ENCODE measurements at regions not wholly inside any gene's neighbourhood (a gene's known extent, or its start where the extent isn't known, plus 50 kb on each side); places are given as distances from the start of the nearest gene placed in this dataset.
"Not testable (repeated sequence)": the region's sequence is repeated elsewhere in the genome, so short reads cannot be mapped to it uniquely, and the experiment has no call there.

DNA sequence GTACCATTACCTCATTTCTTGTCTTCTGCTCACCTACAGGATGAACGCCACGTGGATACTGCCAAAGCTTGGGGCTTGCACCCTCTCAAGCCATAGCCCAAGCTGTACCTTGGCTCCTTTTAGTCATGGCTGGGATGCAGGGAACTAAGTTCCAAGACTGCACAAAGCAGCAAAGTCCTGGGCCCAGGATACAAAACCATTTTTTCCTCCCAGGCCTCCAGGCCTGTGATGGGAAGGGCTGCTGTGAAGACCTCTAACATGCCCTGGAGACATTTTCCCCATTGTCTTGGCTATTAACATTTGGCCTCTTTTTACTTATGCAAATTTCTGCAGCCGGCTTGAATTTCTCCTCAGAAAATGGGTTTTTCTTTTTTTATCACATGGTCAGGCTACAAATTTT lies 795.1 kb upstream of the VRK2 start:
- not testable (repeated sequence) for DNase-seq (ENCODE audit: low spot score); ATAC-seq

DNA sequence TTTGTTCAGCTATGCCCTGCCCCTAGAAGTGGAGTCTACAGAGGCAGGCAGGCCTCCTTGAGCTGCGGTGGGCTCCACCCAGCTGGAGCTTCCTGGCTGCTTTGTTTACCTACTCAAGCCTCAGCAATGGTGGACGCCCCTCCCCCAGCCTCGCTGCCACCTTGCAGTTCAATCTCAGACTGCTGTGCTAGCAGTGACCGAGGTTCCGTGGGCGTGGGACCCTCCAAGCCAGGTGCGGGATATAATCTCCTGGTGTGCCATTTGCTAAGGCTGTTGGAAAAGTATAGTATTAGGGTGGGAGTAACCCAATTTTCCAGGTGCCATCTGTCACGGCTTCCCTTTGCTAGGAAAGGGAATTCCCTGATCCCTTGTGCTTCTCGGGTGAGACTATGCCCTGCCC lies 770.2 kb upstream of the VRK2 start:
- not testable (repeated sequence) for DNase-seq (ENCODE audit: low spot score); ATAC-seq

DNA sequence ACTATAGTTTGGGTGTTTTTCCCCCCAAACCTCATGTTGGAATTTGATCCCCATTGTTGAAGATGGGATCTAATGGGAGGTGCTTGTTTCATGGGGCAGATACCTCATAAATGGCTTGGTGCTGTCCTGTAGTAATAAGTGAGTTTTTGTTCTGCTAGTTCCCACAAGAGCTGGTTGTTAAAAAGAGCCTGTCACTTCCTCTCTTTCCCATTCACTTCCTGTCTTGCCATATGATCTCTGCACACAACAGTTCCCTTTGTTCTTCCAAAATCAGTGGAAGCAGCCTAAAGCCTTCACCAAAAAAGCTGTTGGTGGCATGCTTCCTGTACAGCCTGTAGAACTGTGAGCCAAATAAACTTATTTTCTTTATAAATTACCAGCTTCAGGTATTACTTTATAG lies 768.2 kb upstream of the VRK2 start:
- DNase-seq (ENCODE audit: low spot score) (no peak), ATAC-seq (no peak)

DNA sequence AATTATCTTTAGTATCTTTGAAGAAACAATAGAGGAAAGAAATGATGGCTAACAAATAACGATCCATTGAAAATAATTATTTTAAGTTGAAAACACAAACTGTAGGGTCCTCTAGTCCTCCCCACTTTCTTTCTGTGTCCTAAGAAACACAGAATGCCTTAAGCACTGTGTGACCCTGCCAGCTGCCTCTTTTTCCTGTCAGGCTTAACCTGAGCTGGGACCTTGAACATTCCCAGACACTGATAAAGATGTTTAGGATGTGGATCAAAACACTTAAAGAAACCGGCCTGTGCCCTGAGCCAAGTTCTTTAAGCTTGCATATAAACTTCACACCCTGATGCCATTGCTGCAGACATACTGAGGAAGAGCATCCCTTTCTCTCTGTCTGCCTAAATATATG lies 755.4 kb upstream of the VRK2 start:
- ATAC-seq (no peak), DNase-seq (ENCODE audit: low spot score) (no peak)

DNA sequence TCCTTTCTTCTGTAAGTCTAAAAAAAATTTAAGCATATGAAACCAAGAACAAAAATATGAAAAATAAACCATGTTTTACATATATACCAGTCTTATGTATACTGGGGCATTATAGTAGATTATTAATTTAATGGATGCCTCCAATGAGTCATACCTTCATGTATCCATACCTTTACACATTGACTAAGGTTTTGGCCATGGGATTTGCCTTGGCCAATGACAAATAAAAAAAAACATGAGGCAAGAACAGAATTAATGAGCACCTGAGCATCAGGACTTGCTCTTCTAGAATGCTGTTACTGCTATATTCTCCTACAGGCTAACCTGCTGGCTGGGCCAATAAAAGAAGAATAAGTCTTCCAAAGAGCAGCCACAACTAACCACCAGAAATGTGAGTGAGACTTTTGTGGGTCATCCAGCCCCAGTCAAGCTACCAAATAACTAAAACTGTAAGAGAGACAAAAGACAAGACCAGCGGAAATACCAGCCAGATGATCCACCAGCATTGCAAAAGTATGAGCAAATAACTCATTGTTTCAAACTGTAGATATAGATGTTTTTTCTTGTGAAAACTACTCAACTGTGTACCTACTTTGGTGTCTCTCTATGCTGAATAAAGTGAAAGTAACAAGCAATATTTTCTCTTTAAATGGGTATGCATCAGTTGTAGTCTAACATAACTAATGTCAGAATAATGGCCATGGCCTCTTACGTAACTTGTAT lies 749.6 kb upstream of the VRK2 start:
- ATAC-seq, result no peak

DNA sequence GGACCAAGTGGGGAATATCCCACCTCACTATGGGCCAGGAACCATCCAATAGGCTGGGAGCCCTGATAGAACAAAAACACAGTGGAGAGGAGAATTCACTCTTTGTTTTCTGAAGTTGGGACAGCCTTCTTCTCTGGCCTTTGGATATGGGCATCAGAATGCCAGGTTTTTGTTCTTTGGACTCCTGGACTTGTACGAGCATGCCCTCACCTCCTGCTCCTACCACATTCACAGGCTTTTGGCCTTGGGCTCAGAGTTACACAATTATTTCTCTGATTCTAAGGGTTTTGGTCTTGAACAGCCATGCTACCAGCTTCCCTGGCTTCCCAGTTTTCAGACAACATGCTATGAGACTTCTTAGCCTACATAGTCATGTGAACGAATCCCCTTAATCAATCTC lies 732.9 kb upstream of the VRK2 start:
- ATAC-seq, result peak; percentile 77
- no peak for DNase-seq (ENCODE audit: low spot score)

More for the DNA sequence above, 749.6 kb upstream of the VRK2 start:
- DNase-seq (ENCODE audit: low spot score), result no peak

DNA sequence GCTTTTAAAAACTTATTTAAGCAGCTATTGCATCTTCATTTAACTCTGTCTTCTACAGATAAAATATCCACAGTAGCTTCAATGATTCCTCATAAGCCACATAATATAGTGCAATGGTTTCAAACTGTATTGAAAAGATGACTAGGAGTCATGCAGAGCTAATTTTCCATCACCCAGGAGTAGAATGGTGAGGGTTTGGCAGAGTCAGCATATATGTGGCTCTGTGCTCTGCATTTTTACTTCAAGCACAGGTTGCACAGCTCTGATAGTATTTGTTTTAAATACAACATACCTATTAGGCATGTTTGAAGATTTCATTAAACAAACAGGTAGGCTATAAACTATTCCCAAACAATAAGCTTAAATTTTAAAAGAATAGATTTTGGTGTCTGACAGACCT lies 731.9 kb upstream of the VRK2 start:
- ATAC-seq, result no peak

DNA sequence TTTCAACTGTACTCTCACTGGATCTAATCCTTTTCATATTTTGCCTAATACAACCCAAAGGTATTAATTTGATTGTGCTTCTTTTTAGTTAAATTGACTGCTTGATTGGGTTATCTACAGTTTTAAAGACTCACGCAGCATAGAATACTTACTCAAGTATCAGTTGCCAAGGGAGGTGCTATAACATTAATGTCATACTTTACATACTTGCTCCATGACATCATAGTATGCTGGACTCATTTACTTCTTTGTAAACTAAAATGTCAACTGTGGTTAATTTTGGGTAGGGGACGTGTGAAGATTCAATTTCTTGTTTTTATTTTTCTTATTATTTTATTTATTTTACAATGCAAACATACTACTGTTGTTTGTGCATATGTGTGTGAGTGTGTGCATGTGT lies 716.2 kb upstream of the VRK2 start:
- ATAC-seq, result no peak

More for the DNA sequence above, 731.9 kb upstream of the VRK2 start:
- DNase-seq (ENCODE audit: low spot score), result no peak

DNA sequence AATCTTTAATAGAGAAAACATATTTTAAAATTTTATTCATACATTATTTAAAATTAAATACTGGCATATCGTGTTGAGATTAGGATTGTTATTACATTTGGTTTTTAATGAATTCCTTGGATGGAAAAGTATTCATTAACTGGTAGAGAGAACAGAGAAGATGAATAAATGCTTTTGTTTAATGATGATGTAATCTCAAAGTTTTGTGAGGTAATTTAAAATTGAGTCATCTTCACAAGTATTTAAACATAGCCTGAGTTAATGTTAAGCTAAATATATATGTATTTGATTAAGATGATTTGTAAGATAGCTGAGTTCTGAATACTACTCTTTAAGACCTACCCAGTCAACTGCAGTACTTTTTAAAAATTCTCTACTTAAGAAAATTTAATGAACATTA lies 713.4 kb upstream of the VRK2 start:
- DNase-seq (ENCODE audit: low spot score), result no peak
- ATAC-seq, result no peak

More for the DNA sequence above, 716.2 kb upstream of the VRK2 start:
- DNase-seq (ENCODE audit: low spot score), result no peak

DNA sequence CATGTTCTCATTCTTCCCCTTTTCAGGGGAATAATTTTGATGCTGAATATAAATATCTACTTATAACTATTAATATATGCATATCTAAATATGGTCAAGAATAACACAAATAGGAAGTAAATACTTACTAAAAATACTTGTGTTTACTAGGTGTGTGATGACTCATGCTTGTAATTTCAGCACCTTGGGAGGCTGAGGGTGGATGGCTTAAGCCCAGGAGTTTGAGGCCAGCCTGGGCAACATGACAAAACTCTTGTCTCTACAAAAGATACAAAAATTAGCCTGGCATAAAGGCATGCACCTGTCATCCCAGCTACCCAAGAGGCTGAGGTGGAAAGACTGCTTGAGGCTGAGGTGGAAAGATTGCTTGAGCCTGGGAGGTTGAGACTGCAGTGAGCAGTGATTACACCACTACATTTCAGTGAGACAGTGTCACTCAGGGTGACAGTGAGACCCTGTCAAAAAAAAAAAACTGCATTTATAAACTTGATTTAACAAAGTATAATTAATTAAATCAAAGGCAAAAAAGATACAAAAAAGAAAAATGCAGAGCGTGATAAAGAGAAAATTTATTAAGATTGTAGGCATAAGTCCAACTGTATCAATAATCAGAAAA lies 703.1 kb upstream of the VRK2 start:
- DNase-seq (ENCODE audit: low spot score) (no peak), ATAC-seq (no peak)

DNA sequence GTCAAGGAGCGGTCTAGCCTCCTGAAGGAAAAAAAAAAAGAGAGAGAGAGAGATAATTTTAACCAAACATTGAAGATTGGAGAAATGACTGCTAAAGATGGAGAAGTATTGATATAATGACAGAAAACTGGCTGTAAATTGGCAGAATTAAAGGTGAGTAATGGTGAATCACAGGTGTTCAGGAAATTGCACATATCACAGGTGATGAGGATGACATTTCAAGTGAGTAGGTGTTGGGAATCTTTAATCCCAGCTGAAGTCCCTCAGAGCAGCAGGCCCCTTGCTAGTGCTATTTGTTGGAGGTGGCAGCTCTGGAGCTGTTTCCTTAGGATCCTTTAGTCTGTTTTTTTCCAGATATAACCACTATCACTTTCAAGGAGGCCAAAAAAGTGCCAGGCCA lies 678.4 kb upstream of the VRK2 start:
- no peak for DNase-seq (ENCODE audit: low spot score)
- no peak for ATAC-seq

DNA sequence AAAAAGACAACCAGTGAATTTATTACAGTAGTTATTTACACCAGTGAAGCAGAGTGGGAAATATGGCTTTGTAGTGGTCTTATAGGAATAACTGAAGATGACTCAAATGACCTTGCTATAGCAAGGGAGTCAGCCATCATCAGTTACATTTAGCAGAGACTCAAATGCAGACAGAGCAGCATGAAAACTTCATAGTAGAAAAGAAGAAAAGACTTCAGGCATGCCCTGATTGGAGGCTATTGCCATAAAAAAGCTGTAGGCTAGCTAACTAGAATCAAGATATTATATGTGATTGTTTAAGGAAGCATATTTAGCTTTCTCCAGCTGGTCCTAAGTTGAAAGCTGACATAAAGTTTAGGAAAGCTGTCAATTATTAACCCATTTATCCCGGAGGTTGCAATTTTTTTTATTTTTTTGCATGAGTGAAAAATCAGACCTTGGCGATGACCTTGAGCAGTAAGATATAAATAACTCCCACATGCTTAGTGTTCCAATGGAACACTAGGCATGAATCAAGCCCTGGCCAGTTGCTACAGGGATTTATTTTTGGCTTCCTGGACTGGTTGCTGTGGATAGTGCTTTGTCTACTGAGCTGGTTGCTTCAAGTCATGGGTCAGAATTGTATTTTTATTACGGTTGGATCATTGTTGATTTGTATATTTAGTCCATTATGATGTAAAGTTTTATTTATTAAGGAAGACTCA lies 675.6 kb upstream of the VRK2 start:
- DNase-seq (ENCODE audit: low spot score) (no peak), ATAC-seq (no peak)

DNA sequence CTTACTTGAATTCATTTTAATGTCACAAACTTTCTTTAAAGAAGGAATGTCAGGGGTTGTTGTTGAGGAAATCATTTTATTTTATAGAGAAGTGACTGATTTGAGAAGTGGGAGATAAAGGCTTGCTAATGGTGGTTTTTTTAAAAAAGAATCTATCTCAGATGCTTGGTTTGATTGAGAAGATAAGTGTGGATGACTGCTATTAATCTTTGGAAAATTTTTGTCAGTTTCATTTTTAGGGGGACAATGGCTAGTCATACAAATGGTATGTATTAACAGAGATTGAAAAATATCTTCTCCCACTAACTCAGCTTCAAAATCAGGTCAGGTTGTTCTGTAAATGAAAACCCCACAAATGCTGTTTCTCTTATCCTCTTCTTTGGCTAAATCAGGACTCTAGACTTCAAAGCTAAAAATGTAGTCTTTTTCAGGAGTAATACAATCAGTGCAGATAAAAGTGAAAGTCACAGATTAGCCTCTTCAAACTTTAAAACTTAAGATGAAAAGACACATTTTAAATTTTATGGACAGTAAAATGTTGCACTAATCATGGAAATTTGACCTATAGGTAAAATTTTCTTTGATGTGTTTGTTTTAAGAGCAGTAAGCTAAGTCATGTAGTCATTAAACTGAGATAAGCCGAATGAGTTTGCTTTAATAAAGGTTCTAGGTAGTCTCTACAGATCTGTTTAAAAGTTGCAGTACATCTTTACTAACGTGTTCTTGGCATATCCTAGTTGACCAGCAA lies 674.2 kb upstream of the VRK2 start:
- ATAC-seq, result no peak

DNA sequence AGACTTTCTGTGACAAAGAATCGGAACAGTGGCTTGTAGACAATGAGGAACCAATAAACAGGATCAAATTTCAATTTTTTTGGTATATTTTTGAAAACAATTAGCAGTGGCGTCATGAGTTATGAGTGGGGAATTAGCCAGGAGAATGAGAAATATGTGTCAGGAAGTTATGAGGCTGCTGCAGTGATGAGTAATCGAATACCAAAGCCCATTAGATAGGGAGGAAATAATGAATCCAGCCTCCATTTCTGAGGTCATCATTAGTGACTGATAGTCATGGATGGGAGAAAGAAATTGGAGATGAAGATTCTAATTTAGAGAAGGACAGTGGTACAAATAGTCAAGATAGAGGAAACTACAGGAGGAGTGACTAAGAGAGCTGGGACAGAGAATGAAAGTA lies 673.1 kb upstream of the VRK2 start:
- ATAC-seq (no peak), DNase-seq (ENCODE audit: low spot score) (no peak)

More for the DNA sequence above, 674.2 kb upstream of the VRK2 start:
- DNase-seq (ENCODE audit: low spot score), result no peak

DNA sequence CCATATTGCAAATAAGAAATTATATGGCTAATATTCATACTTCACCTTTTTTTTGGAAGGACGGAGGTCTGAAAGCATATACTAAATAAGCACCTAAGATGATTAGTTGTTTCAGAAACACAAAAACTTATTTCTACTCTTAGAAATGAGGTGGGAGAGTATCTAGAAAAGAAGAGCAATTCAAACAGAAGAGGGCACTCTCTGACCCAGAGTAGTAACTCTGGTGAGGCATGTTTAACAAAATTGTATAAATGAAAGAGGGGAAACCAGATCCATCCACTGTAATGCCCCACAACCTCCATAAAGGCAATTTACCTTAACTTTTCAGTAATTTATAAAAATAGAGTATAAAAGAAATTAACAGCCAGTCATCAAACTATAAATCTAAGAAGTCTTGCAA lies 669.6 kb upstream of the VRK2 start:
- DNase-seq (ENCODE audit: low spot score) (no peak), ATAC-seq (no peak)

DNA sequence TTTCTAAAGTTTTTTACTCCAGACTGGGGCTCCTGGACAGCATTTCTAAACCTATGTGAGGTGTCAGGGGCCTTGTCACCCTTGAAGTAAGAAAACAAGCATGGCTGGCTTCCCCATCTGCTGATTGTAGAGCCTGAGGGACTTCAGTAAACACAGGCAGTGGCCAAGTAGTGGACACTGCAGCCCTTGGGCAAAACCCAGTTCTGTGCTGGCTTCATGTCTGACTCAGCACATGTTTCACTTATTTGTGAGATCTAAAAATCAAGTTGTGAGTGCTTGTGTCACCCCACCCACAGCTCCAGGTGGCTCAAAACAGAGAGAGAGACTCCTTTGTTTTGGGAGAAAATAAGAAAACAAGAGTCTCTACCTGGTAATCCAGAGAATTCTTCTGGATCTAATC lies 660.3 kb upstream of the VRK2 start:
- DNase-seq (ENCODE audit: low spot score) (no peak), ATAC-seq (no peak)

DNA sequence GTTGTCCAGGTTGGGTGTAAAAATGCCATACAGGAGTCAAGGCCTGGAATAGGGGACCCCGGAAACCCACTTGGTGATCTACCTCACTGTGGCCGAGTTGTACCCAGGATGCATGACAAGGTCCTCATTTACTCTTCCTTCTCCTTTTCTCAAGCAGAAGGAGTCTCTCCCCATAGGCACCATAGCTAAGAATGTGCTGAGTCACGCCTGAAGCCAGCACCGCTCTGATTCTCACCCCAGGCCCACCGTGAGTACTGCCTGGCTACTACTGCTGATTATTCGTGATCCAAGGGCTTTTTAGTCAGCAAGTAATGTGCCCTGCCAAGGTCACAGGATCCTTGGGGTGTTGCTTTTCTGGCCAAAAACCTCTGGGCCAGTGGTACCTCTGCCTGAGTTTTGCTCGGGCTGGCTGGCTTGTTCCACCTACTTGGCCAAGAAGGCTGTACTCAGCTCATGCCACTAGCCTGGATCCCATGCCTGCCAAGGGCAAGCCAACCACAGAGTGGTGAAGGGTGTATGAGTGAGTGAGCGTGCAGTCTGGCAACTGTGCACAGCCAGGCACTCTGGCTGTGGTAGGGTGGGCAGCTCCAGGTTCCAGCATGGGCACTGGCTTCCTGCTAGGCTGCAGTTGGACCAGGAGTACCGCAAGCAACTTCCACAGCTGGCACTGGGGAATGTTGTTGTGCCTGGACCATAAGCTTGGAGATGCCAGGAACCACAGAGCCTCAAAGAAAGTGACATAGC lies 650.1 kb upstream of the VRK2 start:
- peak; percentile 28 for ATAC-seq

DNA sequence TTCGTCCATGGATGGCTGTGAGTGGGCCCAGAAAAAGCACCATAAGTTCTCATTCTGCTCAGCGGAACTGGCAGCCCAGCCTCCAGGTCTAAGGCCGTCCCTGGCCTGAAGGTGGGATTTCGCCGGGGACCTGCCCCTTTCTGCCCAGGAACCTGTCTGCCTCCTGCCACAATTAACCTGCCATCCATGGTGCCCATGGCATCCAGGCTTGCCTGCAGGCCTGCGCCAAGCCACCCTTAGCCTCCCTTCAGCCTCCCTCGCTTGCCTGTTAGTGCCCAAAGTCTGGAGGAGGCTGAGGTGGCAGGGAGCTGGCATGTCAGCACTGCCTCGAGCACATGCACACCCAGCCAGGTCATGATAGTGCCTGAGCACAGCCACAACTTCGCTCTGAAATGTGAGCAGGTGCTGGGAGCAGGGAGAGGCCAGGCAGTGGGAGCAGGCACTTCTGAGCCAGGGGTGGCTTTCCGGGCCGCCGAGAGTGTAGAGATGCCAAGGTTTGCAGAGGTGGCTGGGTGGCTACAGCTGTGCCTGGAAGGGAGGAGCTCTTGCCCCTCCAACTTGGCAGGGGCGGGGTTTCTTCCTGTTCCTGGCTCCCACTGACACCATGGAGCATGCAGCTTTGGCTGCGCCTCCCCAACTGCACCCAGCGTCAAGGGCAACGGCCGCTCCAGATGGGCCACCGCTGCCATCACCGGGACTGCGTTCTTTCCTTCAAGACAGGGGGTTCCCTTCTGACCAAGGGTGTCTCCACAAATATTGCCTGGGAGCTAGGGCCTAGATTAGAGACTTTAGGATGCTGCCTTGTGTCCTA lies 648.9 kb upstream of the VRK2 start:
- ATAC-seq (no peak), DNase-seq (ENCODE audit: low spot score) (no peak)

More for the DNA sequence above, 650.1 kb upstream of the VRK2 start:
- no peak for DNase-seq (ENCODE audit: low spot score)

DNA sequence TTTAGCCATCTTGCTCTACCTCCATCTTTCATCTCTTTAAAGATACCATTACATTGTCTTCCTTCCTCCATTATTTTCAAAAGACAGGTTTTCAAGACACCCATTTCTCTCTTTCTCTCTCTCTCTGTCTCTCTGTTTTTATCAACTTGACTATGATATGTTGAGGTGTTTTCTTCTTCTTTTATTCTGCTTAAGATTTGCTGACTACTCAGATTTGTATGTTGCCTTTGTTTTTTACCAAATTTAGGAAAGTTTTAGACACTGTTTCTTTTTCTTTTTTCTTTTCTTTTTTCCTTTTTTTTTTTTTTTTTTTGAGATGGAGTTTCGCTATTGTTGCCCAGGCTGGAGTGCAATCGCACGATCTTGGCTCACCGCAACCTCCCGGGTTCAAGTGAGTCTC lies 647.5 kb upstream of the VRK2 start:
- ATAC-seq, result no peak
- DNase-seq (ENCODE audit: low spot score), result no peak

DNA sequence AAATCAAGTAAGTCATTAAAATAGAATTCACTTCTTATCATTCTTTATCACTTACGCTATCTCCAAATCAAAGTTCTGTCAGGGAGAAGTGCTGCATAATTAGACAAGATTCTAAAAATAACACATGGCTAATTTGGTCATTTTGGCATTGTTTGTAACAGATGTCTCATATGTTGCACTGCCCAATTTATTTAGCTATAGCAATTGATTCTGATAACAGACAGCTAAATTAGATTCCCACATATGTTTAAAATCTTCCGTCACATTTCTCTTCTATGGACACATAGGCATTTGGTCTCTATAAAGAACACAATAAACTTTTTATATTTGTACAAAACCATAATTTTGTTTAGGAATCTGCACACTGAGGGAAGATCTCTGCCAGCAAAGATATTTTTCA lies 644.5 kb upstream of the VRK2 start:
- ATAC-seq (no peak), DNase-seq (ENCODE audit: low spot score) (no peak)
